ENCODE measurements at regions not wholly inside any gene's neighbourhood (a gene's known extent, or its start where the extent isn't known, plus 50 kb on each side); places are given as distances from the start of the nearest gene placed in this dataset.
A peak's percentile ranks its signal among the peaks of the same experiment; 100 is the strongest.
"Not testable (repeated sequence)": the region's sequence is repeated elsewhere in the genome, so short reads cannot be mapped to it uniquely, and the experiment has no call there.

DNA sequence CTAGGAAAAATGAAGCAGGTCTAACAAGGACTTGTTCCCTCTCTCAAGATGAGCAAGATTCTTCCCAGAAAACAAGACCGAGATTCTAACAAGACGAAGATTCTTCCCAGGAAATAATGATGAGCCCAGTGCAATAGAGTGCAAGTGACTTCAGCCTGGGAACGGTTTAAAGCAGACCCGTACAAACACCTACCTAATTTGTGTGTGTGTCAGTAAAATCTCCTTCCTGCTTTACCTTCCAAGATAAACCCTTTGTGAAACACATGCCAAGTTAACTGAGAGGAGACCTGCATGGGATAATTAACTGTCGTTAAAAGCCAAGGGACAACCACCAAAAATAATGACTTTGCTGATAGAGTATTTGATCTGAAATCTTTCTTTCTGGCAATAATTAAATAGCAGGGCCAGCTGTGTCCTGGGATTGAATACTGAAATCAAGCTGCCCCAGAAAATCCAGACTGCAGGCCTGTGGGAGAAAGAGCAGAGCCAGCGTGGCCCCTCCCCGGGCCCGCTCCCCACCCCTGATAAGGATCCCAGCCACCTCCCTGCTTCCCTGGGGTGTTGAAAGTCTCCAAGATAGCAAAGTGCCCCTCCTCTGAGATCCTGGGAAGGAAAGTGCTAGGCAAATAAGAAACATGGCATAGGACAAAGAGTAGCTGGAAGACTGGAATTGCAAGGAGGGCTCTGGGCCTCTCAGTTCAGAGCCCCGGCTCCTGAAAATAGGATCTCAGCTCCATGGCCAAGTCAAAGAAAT, 145.5 kb downstream of the CYP26B1 start:
- no peak for DNase-seq

GRCh38 chr2:72000110-72000509, 147.6 kb downstream of the CYP26B1 start:
- no peak for DNase-seq

GRCh38 chr2:71999580-71999979, 148.1 kb downstream of the CYP26B1 start:
- no peak for DNase-seq

DNA sequence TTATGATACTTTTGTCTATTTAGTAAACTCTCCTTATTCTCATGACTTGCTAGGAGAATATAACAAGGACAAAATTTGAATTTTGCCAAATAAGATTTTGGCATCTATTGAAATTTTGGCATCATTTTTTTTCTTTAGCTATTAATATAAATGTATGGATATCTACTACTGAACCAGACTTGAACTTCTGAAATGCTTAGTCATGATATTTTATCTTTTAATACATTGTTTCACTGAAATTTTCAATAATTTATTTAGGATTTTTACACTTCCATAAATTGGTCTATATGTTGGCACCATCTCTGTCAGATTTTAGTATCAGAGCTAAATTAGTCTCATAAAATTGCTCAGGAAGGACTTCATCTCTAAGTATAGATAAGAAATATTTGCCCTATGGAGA, 149.8 kb downstream of the CYP26B1 start:
- DNase-seq, result no peak

DNA sequence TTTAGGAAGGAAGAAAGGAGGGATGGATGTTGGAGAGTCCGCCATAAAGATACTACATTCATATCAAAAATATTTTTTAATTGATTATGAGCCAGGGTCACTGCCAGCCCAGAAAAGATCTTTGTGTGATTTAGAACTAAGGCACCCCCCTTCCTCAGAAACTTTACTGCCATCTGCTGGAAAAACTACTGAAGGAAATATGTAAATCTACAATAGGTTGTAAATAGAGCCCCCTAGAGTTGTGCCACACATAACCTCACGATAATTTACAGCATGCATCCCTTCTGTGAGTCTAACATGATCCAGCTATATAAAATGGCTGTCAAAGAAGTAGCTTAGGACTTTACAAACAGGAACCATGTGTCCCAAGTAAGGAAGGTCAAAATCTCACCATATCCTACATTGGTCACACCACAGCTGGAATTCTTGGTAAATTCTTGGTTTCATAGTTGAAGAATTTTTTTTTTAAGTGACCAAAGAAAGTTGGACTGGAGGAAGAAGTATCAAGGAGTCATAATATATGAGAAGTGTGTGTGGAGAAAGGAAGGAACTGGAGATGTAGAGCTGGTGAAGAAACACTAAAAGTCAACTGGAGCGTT, 152.5 kb downstream of the CYP26B1 start:
- peak; percentile 56 for DNase-seq

GRCh38 chr2:71992036-71992435, 155.6 kb downstream of the CYP26B1 start:
- DNase-seq, result no peak

DNA sequence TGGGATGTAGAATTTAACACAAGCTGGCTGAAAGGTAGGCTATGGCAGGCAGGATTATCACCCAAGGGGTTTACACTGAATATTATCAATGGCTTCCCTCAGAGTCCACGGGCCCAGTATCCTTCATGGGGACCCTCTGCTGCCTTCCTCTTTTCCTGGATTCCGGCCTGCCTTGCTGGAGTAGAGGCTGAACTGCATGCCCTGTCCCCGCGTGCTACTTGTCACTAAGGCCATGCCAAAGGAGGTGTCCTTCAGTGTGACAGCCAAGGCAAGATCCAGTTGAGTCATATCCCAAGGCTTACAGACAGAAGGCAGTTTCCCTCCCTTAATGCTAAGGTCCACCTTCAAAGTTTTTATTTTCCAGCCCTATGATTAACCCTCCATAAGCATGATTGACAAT, 156.3 kb downstream of the CYP26B1 start:
- no peak for DNase-seq

DNA sequence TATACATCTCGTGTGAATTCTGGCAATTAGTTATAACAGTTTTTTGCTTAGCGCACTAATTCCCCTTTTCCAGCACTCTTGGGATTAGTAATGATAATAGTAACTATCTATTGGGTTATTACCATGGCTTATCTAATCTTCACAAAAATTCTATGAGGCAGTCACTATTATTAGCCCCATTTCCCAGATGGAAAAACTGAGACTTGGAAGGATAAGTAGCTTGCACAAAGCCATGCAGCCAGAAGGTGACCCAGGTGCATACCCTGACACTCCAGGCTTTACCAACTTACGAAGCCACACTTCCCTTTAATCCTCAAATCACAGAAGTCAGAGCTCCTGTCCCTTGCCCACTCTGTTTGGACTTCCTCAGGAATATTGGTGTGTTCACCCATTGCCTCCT, 156.8 kb downstream of the CYP26B1 start:
- no peak for DNase-seq

DNA sequence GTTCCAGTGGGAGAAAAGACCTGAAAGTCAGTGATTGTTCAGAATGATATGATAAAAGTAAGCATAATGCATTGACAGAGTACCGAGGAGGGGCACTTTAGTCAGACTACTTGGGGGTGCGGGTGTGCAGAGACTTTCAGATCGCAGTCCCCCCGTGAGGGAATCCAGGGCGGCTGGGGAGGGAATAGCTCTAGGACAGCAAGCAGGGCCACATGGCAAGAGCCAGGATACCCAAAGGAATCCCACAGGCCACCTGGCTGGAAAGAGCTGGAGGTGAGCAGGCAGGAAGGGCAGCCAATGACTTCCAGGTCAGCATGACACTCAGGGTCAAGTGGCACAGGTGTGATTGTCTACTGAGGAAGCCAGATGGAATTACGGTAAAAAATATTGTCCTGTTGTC, 157.5 kb downstream of the CYP26B1 start:
- DNase-seq, result no peak

- DNase-seq, result no peak
Observed at GRCh38 chr2:71989671-71990070, 158.0 kb downstream of the CYP26B1 start.

DNA sequence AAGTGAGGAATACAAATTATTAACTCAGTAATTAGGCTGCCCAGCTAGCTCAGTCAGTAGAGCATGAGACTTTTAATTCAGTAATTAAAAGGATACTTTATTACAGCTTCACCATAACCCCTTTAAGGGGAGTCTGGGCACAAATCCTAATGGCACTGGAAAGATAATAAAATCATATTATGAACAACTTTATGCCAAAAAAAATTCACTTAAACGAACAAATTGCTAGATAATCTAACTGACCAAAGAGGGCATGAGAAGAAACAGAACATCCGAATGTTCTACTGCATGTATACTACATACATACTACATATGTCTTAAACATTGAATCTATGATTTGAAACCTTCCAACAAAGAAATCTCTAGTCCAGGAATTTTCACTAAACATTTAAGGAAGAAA, 159.5 kb downstream of the CYP26B1 start:
- no peak for DNase-seq

DNA sequence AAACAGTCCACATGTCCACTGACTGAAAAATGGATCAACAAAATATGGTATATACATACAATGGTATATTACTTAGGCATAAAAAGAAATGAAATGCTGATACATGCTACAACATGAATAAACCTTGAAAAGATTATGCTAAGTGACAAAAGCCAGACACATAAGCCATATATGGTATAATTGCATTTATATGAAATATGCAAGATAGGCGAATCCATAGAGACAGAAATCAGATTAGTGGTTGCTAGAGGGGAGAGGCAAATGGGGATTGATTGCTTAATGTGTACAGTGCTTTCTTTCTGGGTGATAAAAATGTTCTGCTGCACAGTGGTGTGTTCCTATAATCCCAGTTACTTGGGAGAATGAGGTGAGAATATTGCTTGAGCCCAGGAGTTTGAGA, 171.0 kb downstream of the CYP26B1 start:
- DNase-seq, result no peak

DNA sequence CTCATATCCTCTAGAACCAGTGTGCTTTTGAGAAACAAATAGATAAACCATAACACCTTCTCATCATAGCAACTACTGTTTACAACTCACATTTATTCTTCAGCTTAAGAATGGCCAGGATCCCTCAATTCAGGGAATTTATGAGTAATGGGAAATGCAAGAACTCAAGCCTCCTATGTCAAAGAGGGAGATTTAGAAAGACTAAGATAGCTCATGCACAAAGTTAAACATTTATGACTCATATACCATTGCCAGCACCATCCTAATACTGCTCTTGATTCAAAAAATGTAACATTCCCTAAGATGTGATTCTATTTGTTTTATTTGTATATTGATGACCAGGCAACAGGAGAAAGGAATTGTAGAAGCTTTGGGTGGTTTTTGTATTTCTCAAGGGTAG, 172.8 kb downstream of the CYP26B1 start:
- DNase-seq, result peak; percentile 44

- DNase-seq, result no peak
Observed at GRCh38 chr2:71971493-71971892, 176.2 kb downstream of the CYP26B1 start.

DNA sequence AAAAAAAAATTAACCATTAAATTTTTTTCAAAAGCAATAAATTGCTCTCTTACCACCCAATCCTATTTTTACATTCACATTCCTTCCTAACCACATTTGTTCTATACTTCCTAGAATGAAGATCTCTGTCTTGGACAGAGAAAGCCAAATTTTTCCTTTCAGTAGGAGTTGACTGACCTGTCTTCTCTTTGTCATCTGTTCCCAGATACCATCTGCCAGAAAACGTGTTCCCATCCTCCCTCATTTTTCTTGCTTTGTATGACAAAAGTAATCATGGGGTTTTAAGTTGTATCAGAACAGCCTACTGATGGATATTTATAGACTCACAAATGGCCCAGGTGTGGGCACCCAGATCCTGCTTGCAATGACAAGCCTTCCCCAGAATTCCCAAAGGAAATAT, 182.1 kb downstream of the CYP26B1 start:
- DNase-seq, result peak; percentile 26

DNA sequence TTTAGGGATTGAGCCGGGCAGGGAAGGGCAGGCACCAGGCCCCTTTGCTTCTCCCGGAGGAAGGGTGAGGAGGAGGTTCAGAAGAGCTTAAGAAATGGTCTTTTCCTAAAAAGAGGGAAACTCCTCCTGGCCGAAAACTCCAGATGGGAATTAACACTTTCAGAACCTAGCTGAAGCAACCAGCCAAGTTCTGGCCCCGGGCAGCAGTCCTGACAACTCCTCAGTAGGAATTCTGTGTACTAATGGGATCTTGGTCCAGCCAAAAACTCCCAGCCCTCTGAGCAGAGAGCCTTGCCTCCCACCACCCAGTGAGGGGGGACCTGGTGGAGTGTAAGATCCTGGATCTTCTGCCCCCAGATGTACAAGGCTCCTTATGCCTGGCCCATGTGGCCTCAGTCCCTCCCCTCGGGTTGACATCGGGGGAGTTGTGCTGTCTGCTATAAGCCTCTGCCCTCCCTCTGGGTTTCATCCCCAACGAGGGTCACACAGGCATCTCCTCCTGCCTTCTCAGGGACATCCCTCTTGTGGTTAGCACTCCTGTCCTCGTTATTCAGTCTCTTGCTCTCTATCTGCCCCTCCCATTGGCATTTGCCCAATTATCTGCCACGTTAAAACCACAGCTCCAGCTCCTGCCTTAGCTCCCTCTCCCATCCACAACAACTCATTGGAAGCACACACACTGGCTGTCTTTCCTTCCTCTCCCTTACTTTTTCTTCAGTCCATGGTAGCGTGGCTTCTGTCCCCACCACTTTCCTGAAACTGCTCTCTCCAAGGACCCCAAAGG, 184.6 kb downstream of the CYP26B1 start:
- peak; percentile 63 for DNase-seq

DNA sequence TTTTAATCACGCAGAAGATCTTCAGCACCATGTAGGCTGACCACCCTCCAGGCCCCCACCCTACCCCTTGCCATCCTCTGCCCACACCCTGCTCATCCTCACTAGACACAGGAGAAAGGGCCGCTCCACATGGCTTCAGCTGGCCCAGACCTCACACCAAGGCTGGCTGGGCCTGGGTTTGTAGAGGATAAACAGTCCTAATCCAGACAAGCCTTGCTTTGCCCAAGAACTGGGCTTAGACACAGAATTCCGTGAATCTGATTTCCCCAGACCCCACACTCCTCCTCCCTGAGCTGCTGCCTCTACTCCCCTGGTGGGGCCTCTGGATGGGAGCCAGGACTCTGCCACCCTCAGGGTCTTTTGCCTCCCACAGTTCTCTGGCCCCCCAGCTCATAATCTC, 185.3 kb downstream of the CYP26B1 start:
- no peak for DNase-seq

DNA sequence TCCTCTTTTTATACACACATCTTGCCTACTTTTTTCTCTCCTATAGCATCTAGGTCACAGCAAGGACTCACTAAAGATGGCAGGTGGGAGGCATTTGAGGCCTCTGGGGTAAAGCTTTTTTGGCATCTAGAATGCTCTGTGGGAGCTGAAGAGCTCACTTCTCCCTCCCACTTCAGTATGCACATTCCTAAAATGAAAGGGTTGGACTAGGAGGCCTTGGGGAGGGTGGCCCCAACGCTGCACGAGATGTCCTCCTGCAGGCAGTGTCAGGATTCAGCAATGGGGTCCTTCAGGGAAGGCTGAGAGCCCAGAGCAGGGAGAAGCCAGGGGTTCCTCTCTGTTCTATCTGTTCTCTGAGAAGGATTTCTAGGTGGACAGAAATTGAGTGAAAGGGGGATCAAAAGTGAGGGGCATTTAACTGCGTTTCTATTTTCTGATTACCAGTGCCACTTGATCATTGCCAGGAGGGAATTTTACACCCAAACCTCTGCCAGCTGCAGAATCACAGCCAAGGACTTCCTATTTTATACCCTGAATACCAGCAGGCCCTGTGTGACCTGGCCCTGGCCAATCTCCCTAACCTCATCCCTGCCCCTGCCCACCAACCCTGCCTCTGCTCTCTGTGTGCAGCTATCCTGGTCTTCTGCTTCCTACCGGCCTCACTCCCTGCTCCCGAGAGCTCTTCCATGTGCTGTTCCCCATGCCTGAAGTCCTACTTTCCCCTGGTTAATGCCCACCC, 186.2 kb downstream of the CYP26B1 start:
- DNase-seq, result no peak

- no peak for DNase-seq
Observed at GRCh38 chr2:71959494-71959893, 188.2 kb downstream of the CYP26B1 start.

DNA sequence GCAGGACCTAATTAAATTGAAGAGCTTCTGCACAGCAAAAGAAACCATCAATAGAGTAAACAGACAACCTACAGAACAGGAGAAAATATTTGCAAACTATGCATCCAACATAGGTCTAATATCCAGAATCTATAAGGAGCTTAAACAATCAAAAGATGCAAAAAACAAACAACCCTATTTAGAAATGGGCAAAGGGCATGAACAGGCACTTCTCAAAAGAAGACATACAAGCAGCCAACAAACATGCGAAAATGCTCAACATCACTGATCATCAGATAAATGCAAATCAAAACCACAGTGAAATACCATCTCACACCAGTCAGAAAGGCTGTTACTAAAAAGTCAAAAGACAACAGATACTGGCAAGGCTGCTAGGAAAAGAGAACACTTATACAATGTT, 189.2 kb downstream of the CYP26B1 start:
- DNase-seq, result not testable (repeated sequence)

- DNase-seq, result no peak
Observed at GRCh38 chr2:71952572-71953188, 195.0 kb downstream of the CYP26B1 start.

DNA sequence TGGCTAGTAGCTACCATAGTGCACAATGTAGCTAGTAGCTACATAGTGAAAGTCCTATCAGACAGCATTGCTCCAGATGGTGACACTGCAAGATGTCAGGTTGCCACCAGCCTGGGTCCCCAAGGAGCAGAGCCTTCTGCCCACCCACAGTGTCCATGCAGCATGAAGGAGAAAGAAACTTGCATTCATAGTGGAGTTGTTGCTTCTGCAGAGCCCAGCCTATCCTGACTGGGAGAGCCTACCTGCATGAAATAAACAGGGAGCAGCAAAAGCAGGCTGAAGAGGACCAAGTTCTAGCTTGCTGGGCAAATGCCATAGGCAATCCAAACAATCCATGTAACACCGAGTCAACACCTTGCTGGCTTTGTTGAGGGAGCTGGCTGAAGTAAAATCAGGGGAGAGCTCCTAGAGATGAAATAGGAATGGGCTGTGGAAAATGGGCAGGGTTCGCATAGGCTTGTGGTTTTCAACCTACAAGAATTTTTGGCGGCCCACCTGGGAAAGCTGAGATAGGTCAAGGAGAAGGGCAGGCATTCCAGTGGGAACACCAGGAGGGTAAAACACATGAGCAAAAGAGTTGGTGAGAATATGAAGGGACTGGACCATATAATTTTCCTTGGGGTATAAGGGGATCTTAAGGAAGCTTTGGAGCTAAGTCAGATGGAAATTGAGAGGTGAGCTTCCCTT, 195.8 kb downstream of the CYP26B1 start:
- no peak for DNase-seq

Data from fibroblast of skin of right biceps (primary cell).